ENCODE measurements at regions not wholly inside any gene's neighbourhood (a gene's known extent, or its start where the extent isn't known, plus 50 kb on each side); places are given as distances from the start of the nearest gene placed in this dataset.

GRCh38 chr12:4109826-4110225 lies 163.7 kb upstream of the CCND2 start:
- TF ChIP-seq CTCF (conservative IDR thresholded peaks at IDR 0.05), result no peak
- no peak overlapping the region for H3K27ac ChIP-seq

- no peak for TF ChIP-seq CTCF (conservative IDR thresholded peaks at IDR 0.05)
- H3K27ac ChIP-seq, result no peak overlapping the region
Measured at GRCh38 chr12:4108803-4109345, 164.7 kb upstream of the CCND2 start.

- TF ChIP-seq CTCF (conservative IDR thresholded peaks at IDR 0.05), result no peak
- no peak overlapping the region for H3K27ac ChIP-seq
Measured at GRCh38 chr12:4107911-4108697, 165.5 kb upstream of the CCND2 start.

GRCh38 chr12:4107436-4107878 lies 166.1 kb upstream of the CCND2 start:
- peak; percentile 76 for TF ChIP-seq CTCF (conservative IDR thresholded peaks at IDR 0.05)
- no peak overlapping the region for H3K27ac ChIP-seq

- no peak overlapping the region for H3K27ac ChIP-seq
- no peak for TF ChIP-seq CTCF (conservative IDR thresholded peaks at IDR 0.05)
Measured at GRCh38 chr12:4106621-4107020, 166.9 kb upstream of the CCND2 start.

- no peak overlapping the region for H3K27ac ChIP-seq
- no peak for TF ChIP-seq CTCF (conservative IDR thresholded peaks at IDR 0.05)
Measured at GRCh38 chr12:4104722-4105244, 168.8 kb upstream of the CCND2 start.

- no peak overlapping the region for H3K27ac ChIP-seq
- no peak for TF ChIP-seq CTCF (conservative IDR thresholded peaks at IDR 0.05)
Measured at GRCh38 chr12:4099276-4099675, 174.3 kb upstream of the CCND2 start.
